Endothelial cell of umbilical vein (primary cell): ENCODE measurements at regions not wholly inside any gene's neighbourhood (a gene's known extent, or its start where the extent isn't known, plus 50 kb on each side); places are given as distances from the start of the nearest gene placed in this dataset.

ENCODE experiments used
- BruUV-seq: library from RNA; stranded (reverse); fragments of 400-500 nt; replicated peaks from 2 replicates; lab custom pipeline; 2021; lab: Mats Ljungman, UMichigan
- CTCF ChIA-PET: fragments of 300-600, 350-600 bp; sonication (Branson Sonifier 250); formaldehyde crosslinking; loops from one replicate; lab custom pipeline; 2021; ENCODE audit warnings: antibody characterized with exemption, inconsistent platforms; lab: Charles Lee
- POLR2A ChIA-PET: fragments of 300-600, 350-600 bp; sonication (Branson Sonifier 250); formaldehyde crosslinking; loops from one replicate; lab custom pipeline; 2021; ENCODE audit warnings: antibody characterized with exemption, inconsistent platforms; lab: Charles Lee
- DNase-seq: peaks from one replicate; pipeline ENCODE4 v3.0.0-alpha.2; 2011; ENCODE audit warnings: low read depth, low spot score
- FAIRE-seq: peaks from 2 replicates; lab custom pipeline; 2011; peaks lifted over from hg19 to GRCh38; lab: Jason Lieb, UNC
- H2AFZ ChIP-seq: 2 replicates; pipeline ENCODE4 v1.6.0; 2012; ENCODE audit warnings: low read depth, low read length, control low read depth, inconsistent platforms
- H3K27ac ChIP-seq: 2 replicates; pipeline ENCODE4 v1.5.1; 2011; ENCODE audit warnings: low read depth, mild to moderate bottlenecking, control low read depth, low read length, moderate library complexity; ENCODE audit not compliant: insufficient read depth
- H3K27me3 ChIP-seq, 2 experiments: 2 replicates each; pipeline versions ENCODE4 v1.6.0 to v1.6.1; 2011; ENCODE audit warnings: low read length in 2 of 2, mixed read lengths in 1 of 2; ENCODE audit not compliant: control insufficient read depth in 2 of 2, insufficient read depth in 2 of 2
- H3K36me3 ChIP-seq, 2 experiments: 2 replicates in 1 of 2; 3 replicates in 1 of 2; pipeline ENCODE4 v1.5.1; 2011; ENCODE audit warnings: low read length in 2 of 2, mild to moderate bottlenecking in 1 of 2, moderate library complexity in 1 of 2; ENCODE audit not compliant: control insufficient read depth in 2 of 2, insufficient read depth in 2 of 2; ENCODE audit errors: extremely low read depth in 1 of 2
- H3K4me1 ChIP-seq: 3 replicates; pipeline ENCODE4 v1.5.1; 2011; ENCODE audit warnings: mild to moderate bottlenecking, low read length; ENCODE audit not compliant: control insufficient read depth, insufficient read depth; ENCODE audit errors: extremely low read depth
- H3K4me2 ChIP-seq: 2 replicates; pipeline ENCODE4 v1.6.1; 2011; ENCODE audit warnings: low read length, control low read depth, mixed read lengths; ENCODE audit not compliant: insufficient read depth
- H3K4me3 ChIP-seq, 3 experiments: fragments of 200-600 bp in 1 of 3; sonication (generic), shearing (Covaris generic) in 1 of 3; replicated peaks in 1 of 3; 2 replicates each; pipeline ENCODE4 v1.5.1; 2011 to 2016; ENCODE audit warnings: control low read depth in 3 of 3, low read length in 3 of 3, mild to moderate bottlenecking in 2 of 3, inconsistent platforms in 1 of 3, low read depth in 1 of 3, moderate library complexity in 1 of 3; ENCODE audit not compliant: insufficient read depth in 1 of 3
- H3K79me2 ChIP-seq: 2 replicates; pipeline ENCODE4 v1.6.0; 2012; ENCODE audit warnings: low read length, inconsistent platforms; ENCODE audit not compliant: control insufficient read depth, insufficient read depth
- H3K9ac ChIP-seq: replicated peaks from 2 replicates; pipeline ENCODE3; 2011; ENCODE audit warnings: low read length, control low read depth; ENCODE audit not compliant: insufficient read depth; ENCODE audit errors: extremely low read depth
- H3K9me1 ChIP-seq: replicated peaks from 3 replicates; pipeline ENCODE4 v1.6.0; 2011; ENCODE audit warnings: mild to moderate bottlenecking, low read length; ENCODE audit not compliant: control insufficient read depth, insufficient read depth; ENCODE audit errors: extremely low read depth
- H3K9me3 ChIP-seq: replicated peaks from 2 replicates; pipeline ENCODE4 v1.5.1; 2012; ENCODE audit warnings: low read length, inconsistent platforms; ENCODE audit not compliant: control insufficient read depth, insufficient read depth
- H4K20me1 ChIP-seq: replicated peaks from 2 replicates; pipeline ENCODE3; 2011; ENCODE audit warnings: mild to moderate bottlenecking, low read length; ENCODE audit not compliant: control insufficient read depth, insufficient read depth; ENCODE audit errors: extremely low read depth
- EZH2 ChIP-seq: IDR thresholded peaks from 2 replicates; pipeline ENCODE4 v1.6.1; 2012; ENCODE audit warnings: borderline replicate concordance, low read depth, mild to moderate bottlenecking, moderate library complexity, low read length, inconsistent platforms; ENCODE audit not compliant: severe bottlenecking
- FOS ChIP-seq: IDR thresholded peaks from 2 replicates; pipeline ENCODE4 v1.6.1; 2011; ENCODE audit warnings: mild to moderate bottlenecking, low read length, moderate library complexity, borderline replicate concordance; ENCODE audit not compliant: insufficient read depth
- GATA2 ChIP-seq: IDR thresholded peaks from 2 replicates; pipeline ENCODE4 v1.7.0; 2011; ENCODE audit warnings: low read depth, mild to moderate bottlenecking, moderate library complexity, mixed read lengths, low read length; ENCODE audit not compliant: insufficient read length, insufficient read depth
- JUN ChIP-seq: IDR thresholded peaks from 2 replicates; pipeline ENCODE4 v1.6.1; 2011; ENCODE audit warnings: borderline replicate concordance, low read depth; ENCODE audit not compliant: insufficient read length, insufficient read depth
- MYC ChIP-seq: IDR thresholded peaks from one replicate; pipeline ENCODE4 v1.6.1; 2011; ENCODE audit warnings: mild to moderate bottlenecking, low read depth, low read length
- POLR2A ChIP-seq: IDR thresholded peaks from 2 replicates; pipeline ENCODE4 v1.6.1; 2012; ENCODE audit warnings: low read depth, mild to moderate bottlenecking, control low read depth, low read length
- POLR2AphosphoS5 ChIP-seq: IDR thresholded peaks from 2 replicates; pipeline ENCODE4 v1.6.1; 2012; ENCODE audit warnings: low read depth, mild to moderate bottlenecking, control low read depth, low read length, moderate library complexity; ENCODE audit not compliant: insufficient read depth
- dilution Hi-C: fragments of 300-500 bp; cut with MboI; formaldehyde crosslinking; loops from one replicate; pipeline ENCODE4 v1.15.0; 2019; ENCODE audit warnings: low sequenced_read_pairs; ENCODE audit not compliant: extremely low pct_ligation_motif_present
- intact Hi-C: fragments of 100-400 bp; cut with micrococcal nuclease; formaldehyde crosslinking; loops from one replicate; pipeline ENCODE4 v1.10.0; 2022
- TF ChIP-seq, protein P1 (sequence below), 2 donors: IDR thresholded peaks; 1 replicate in 1 of 2; 2 replicates in 1 of 2; pipeline ENCODE4 v1.5.1; 2011; ENCODE audit warnings: low read length in 2 of 2, mild to moderate bottlenecking in 2 of 2, moderate library complexity in 2 of 2, control low read depth in 1 of 2, inconsistent platforms in 1 of 2, low read depth in 1 of 2; ENCODE audit not compliant: insufficient read depth in 1 of 2; ENCODE audit errors: extremely low read depth in 1 of 2
- TF ChIP-seq, protein P2 (sequence below): IDR thresholded peaks from 2 replicates; pipeline ENCODE4 v1.6.1; 2011; ENCODE audit not compliant: insufficient read depth, insufficient read length

DNA sequence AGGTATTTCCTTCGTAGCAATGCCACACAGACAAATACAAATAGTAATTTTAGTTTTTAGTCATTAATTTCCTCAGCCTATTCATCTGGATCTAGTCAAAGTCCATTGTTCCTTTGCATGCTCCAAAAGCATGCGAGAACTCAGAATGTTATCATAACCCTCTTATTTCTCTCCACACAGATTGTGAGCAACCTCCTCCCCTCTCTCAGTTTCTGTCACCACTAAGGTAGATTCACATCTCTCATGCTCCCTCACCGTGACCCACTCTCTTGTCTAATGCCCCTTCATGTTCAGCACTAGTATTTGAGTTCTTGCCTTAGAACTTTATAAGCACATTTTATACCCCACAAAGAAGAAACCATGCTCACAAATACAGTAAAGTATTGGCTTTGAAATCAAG, 582.4 kb downstream of the PLA2G4A start:
- CTCF ChIA-PET, result interaction anchor here (0.9 to 1.6 kb wide), 2 partner anchors 360 to 1371 kb away, joined by 3 read pairs; no protein-coding TSS in a partner anchor
- H3K9me1 ChIP-seq, result no peaks in the 10 kb centered on the region
- TF ChIP-seq POLR2AphosphoS5 (no peak), FOS (no peak), JUN (no peak), POLR2A (no peak), EZH2 (no peak), MYC (no peak), GATA2 (no peak)
- TF ChIP-seq, protein P1, sequence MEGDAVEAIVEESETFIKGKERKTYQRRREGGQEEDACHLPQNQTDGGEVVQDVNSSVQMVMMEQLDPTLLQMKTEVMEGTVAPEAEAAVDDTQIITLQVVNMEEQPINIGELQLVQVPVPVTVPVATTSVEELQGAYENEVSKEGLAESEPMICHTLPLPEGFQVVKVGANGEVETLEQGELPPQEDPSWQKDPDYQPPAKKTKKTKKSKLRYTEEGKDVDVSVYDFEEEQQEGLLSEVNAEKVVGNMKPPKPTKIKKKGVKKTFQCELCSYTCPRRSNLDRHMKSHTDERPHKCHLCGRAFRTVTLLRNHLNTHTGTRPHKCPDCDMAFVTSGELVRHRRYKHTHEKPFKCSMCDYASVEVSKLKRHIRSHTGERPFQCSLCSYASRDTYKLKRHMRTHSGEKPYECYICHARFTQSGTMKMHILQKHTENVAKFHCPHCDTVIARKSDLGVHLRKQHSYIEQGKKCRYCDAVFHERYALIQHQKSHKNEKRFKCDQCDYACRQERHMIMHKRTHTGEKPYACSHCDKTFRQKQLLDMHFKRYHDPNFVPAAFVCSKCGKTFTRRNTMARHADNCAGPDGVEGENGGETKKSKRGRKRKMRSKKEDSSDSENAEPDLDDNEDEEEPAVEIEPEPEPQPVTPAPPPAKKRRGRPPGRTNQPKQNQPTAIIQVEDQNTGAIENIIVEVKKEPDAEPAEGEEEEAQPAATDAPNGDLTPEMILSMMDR (IDR thresholded peaks at IDR 0.05; ENCODE audit: extremely low read depth in 1 of 2, insufficient read depth in 1 of 2, low read depth in 1 of 2, low read length in 2 of 2), result no peak
- TF ChIP-seq, protein P2, sequence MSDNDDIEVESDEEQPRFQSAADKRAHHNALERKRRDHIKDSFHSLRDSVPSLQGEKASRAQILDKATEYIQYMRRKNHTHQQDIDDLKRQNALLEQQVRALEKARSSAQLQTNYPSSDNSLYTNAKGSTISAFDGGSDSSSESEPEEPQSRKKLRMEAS, result no peak
- H3K4me2 ChIP-seq, result no peak overlapping the region
- no peaks in the 10 kb centered on the region for H3K4me1 ChIP-seq
- BruUV-seq, result no TSS peak
- no peaks in the 10 kb centered on the region for H3K27me3 ChIP-seq
- H3K27ac ChIP-seq, result no peak overlapping the region
- no peaks in the 10 kb centered on the region for H4K20me1 ChIP-seq
- no peak for DNase-seq
- intact Hi-C loops (no loop called here), dilution Hi-C loops (no loop called here)
- no peak overlapping the region for H3K4me3 ChIP-seq
- FAIRE-seq, result no peak
- no peak overlapping the region for H2AFZ ChIP-seq
- H3K79me2 ChIP-seq, result no peaks in the 10 kb centered on the region
- H3K9me3 ChIP-seq, result no peaks in the 10 kb centered on the region
- H3K9ac ChIP-seq, result no peak overlapping the region
- POLR2A ChIA-PET, result no interaction called here
- no peaks in the 10 kb centered on the region for H3K36me3 ChIP-seq
